Lower leg skin (tissue), 3 donors: ENCODE measurements at regions not wholly inside any gene's neighbourhood (a gene's known extent, or its start where the extent isn't known, plus 50 kb on each side); places are given as distances from the start of the nearest gene placed in this dataset.

Source experiments
- CTCF ChIP-seq, 3 donors: fragments of 450-650 bp; IDR thresholded peaks; one replicate each; pipeline ENCODE4 v1.5.1; 2016; ENCODE audit warnings: antibody characterized with exemption in 3 of 3, mild to moderate bottlenecking in 3 of 3, moderate library complexity in 2 of 3
- POLR2A ChIP-seq, 2 donors: fragments of 450-650 bp; IDR thresholded peaks; one replicate each; pipeline ENCODE4 v1.6.1; 2016 to 2017; ENCODE audit warnings: antibody characterized with exemption in 2 of 2, mild to moderate bottlenecking in 1 of 2, moderate library complexity in 1 of 2

GRCh38 chr18:64777556-64777955, 628.7 kb upstream of the LINC00305 start:
- no peak for TF ChIP-seq CTCF (IDR thresholded peaks at IDR 0.05)
- no peak for TF ChIP-seq POLR2A (IDR thresholded peaks at IDR 0.05)
